Prostate gland (tissue), 2 donors: ENCODE measurements at regions not wholly inside any gene's neighbourhood (a gene's known extent, or its start where the extent isn't known, plus 50 kb on each side); places are given as distances from the start of the nearest gene placed in this dataset.

Source experiments
- DNase-seq: peaks from one replicate; pipeline ENCODE4 v3.0.0-alpha.2; 2019; ENCODE audit warnings: low spot score
- H3K27ac ChIP-seq, 2 donors: fragments of 200-600 bp; sonication (generic); 2 replicates each; pipeline ENCODE4 v1.5.1; 2017 to 2019
- H3K27me3 ChIP-seq: fragments of 200-600 bp; sonication (generic); replicated peaks from 2 replicates; pipeline ENCODE4 v1.5.1; 2019; ENCODE audit not compliant: insufficient read depth
- H3K36me3 ChIP-seq, 2 donors: fragments of 200-600 bp; sonication (generic); 1 replicate in 1 of 2; 2 replicates in 1 of 2; pipeline versions ENCODE4 v1.5.1 to v1.8.1; 2017 to 2019
- H3K4me1 ChIP-seq: fragments of 200-600 bp; sonication (generic); replicated peaks from 2 replicates; pipeline ENCODE4 v1.5.1; 2019
- H3K4me3 ChIP-seq, 2 donors: fragments of 200-600 bp; sonication (generic); 2 replicates each; pipeline ENCODE4 v1.5.1; 2017 to 2019
- H3K9me3 ChIP-seq: fragments of 200-600 bp; sonication (generic); 2 replicates; pipeline ENCODE4 v1.5.1; 2017
- CTCF ChIP-seq, 4 experiments: fragments of 200-600 bp in 2 of 4; fragments of 450-650 bp in 2 of 4; sonication (generic) in 2 of 4; IDR thresholded peaks; 1 replicate in 3 of 4; 2 replicates in 1 of 4; pipeline ENCODE4 v1.5.1; 2016 to 2019; ENCODE audit warnings: antibody characterized with exemption in 4 of 4, mild to moderate bottlenecking in 2 of 4, moderate library complexity in 2 of 4
- POLR2A ChIP-seq: fragments of 450-650 bp; IDR thresholded peaks from one replicate; pipeline ENCODE4 v1.6.1; 2016; ENCODE audit warnings: antibody characterized with exemption, mild to moderate bottlenecking
- POLR2AphosphoS5 ChIP-seq: sonication (generic); formaldehyde crosslinking; IDR thresholded peaks from one replicate; pipeline ENCODE4 v1.6.1; 2017; ENCODE audit warnings: antibody characterized with exemption
- WGBS: methylation state at CpG from one replicate; pipeline ENCODE4 v1.1.5; 2018; 5-methylcytosine and 5-hydroxymethylcytosine counted together
- intact Hi-C: fragments of 100-400 bp; cut with DNase I; formaldehyde crosslinking; loops from one replicate; pipeline ENCODE4 v1.14.2; 2022

GRCh38 chr4:4687100-4687499, 145.3 kb upstream of the STX18 start:
- no peak for DNase-seq
- TF ChIP-seq POLR2A (no peak), POLR2AphosphoS5 (no peak), CTCF (IDR thresholded peaks at IDR 0.05) (no peak)
- 89% methylated on average over 4 of the region's 4 CpGs for WGBS
- Histone ChIP-seq H3K27me3 (no peaks in the 10 kb centered on the region), H3K4me1 (no peaks in the 10 kb centered on the region), H3K9me3 (no peaks in the 10 kb centered on the region), H3K4me3 (no peak overlapping the region), H3K27ac (no peak overlapping the region), H3K36me3 (no peaks in the 10 kb centered on the region)
- intact Hi-C loops = no loop called here

GRCh38 chr4:4685810-4686795, 144.3 kb upstream of the STX18 start:
- Histone ChIP-seq H3K4me3 (no peak overlapping the region), H3K27ac (no peak overlapping the region), H3K9me3 (no peaks in the 10 kb centered on the region), H3K36me3 (no peaks in the 10 kb centered on the region), H3K4me1 (no peaks in the 10 kb centered on the region), H3K27me3 (no peaks in the 10 kb centered on the region)
- TF ChIP-seq POLR2AphosphoS5 (no peak), POLR2A (no peak)
- intact Hi-C loops = no loop called here
- DNase-seq = no peak
- 69% methylated on average over 10 of the region's 10 CpGs for WGBS

GRCh38 chr4:4681653-4682052, 139.8 kb upstream of the STX18 start:
- DNase-seq = no peak
- H3K36me3 ChIP-seq = no peaks in the 10 kb centered on the region

GRCh38 chr4:4680758-4681157, 138.9 kb upstream of the STX18 start:
- H3K4me3 ChIP-seq = no peak overlapping the region
- intact Hi-C loops = no loop called here
- no peaks in the 10 kb centered on the region for H3K36me3 ChIP-seq
- 95% methylated on average over 2 of the region's 2 CpGs for WGBS
- H3K9me3 ChIP-seq = no peaks in the 10 kb centered on the region
- no peak for DNase-seq
- no peak overlapping the region for H3K27ac ChIP-seq
- no peaks in the 10 kb centered on the region for H3K4me1 ChIP-seq
- TF ChIP-seq POLR2A (no peak), CTCF (IDR thresholded peaks at IDR 0.05) (no peak)
- H3K27me3 ChIP-seq = no peaks in the 10 kb centered on the region

More at GRCh38 chr4:4681653-4682052, 139.8 kb upstream of the STX18 start:
- Histone ChIP-seq H3K4me1 (no peaks in the 10 kb centered on the region), H3K9me3 (no peaks in the 10 kb centered on the region), H3K4me3 (no peak overlapping the region), H3K27ac (no peak overlapping the region), H3K27me3 (no peaks in the 10 kb centered on the region)
- 92% methylated on average over 4 of the region's 4 CpGs for WGBS
- TF ChIP-seq POLR2A (no peak), CTCF (IDR thresholded peaks at IDR 0.05) (no peak), POLR2AphosphoS5 (no peak)
- intact Hi-C loops = no loop called here

- H3K36me3 ChIP-seq = no peaks in the 10 kb centered on the region
- intact Hi-C loops = no loop called here
- no peak for DNase-seq
- H3K9me3 ChIP-seq = no peaks in the 10 kb centered on the region
- no peak overlapping the region for H3K4me3 ChIP-seq
- TF ChIP-seq CTCF (IDR thresholded peaks at IDR 0.05) (no peak), POLR2AphosphoS5 (no peak), POLR2A (no peak)
- WGBS = 98% methylated on average over 4 of the region's 4 CpGs
- no peaks in the 10 kb centered on the region for H3K27me3 ChIP-seq
- no peak overlapping the region for H3K27ac ChIP-seq
- no peaks in the 10 kb centered on the region for H3K4me1 ChIP-seq
Measured at GRCh38 chr4:4680243-4680642, 138.4 kb upstream of the STX18 start.
